GM19467 (cell line): ENCODE measurements at regions not wholly inside any gene's neighbourhood (a gene's known extent, or its start where the extent isn't known, plus 50 kb on each side); places are given as distances from the start of the nearest gene placed in this dataset.

ENCODE experiments used
- ATAC-seq: cut with Tn5 transposase; IDR thresholded peaks from one replicate; pipeline ENCODE4 v1.9.1; 2021; ENCODE audit warnings: mild to moderate bottlenecking, moderate library complexity; ENCODE audit not compliant: unreplicated experiment

DNA sequence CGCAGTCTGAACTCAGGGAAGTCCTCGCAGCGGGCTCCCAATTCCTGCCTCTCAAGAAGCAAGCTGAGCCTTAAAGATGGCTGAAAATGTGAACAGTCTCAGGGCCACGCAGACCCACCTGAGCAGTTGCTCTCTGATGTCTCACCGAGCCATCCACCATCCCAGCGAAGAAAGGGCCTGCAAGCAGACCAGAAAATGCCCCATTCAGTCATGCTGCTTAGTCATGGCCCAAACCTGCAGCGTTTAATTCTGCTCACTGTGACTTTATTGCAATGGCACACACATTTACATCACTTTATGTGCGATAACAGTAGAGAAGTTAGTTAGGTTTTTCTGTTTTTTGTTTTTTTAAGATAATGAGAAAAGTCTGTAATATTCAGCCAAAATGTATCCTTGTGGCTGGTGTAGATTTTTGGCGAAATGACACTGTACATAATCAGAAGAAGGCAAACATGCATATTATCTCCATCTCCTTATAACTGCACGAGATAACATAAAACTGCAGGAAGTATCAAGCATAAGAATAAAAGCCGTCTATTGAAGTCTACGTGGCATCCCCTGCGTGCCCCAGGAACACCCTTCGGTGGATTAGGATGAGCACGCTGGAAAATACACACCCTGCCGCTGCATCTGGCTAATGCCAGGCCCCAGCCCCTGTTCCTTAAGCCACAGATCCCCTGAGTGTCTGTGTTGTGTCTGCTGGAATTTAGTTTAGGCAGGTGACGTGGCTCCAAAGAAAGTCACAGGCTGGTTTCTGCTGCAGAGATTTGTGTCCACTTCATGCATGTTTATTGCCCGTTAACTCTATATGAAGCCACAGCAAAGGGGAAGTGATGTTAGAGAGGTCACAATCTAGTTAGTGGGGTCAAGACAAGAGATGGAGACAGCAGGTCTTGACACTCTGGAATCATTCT is 119.8 kb upstream of the IRF2BP2 start:
- no peak for ATAC-seq

DNA sequence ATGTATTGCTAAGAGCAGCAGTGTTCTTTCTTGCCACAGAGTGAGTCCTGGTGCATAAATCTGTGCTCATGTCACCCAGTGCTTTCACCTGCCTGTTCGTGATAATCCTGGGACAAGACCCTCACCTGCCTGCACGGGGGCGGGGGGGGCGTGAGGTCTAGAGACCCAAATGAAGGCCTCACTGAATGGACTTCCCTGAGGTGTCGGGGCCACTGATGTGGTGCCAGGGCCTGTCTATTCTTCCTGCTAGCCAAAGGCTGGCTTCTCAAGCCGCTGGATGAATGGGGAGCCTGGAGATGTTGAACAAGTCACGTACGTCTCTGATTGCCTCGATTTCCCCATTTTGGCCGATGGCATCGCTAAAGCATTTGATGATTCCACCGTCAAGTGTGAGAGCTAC is 118.8 kb upstream of the IRF2BP2 start:
- ATAC-seq: no peak

DNA sequence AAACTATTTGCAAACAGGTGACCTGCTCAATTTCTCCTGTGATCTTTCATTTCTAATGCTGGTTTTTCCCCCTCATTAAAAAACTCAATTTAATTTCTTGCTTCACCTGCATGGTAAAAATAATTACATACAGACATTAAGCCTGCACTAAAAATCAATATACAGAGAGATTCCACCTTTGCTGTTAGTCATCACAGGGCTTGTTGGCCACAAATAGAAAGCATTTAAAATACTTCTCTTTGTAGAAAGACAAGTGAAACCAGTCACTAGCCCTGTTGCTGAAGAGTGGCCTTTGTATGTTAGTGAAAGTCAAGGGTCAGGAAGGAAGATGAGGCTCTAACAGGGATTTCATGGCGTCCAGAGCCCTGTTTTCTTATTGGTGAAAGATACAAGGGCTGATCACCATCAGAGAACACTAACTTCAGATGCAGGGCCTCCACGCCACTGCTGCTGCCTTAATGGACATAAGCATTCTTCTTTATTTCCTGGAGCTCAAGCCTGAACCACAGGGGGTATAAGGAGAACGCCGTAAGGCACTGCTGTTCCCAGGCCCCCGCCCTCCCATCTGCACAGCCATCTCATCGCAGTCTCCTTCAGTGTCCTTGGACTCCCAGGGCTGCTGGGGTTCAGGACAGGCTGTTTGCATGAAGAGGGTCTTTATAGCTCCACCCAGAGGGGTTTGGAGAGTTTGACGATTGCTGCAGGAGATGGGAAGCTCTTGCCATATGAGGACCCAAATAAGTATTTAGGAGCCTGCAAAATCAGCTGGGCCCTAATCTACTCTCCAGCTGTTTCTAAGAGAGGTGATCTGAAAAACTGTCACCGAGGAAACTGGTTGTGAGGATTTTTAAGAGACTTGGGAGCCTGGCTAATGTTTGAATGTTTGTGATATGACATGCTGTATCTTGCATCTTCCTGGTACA is 117.3 kb upstream of the IRF2BP2 start:
- no peak for ATAC-seq

DNA sequence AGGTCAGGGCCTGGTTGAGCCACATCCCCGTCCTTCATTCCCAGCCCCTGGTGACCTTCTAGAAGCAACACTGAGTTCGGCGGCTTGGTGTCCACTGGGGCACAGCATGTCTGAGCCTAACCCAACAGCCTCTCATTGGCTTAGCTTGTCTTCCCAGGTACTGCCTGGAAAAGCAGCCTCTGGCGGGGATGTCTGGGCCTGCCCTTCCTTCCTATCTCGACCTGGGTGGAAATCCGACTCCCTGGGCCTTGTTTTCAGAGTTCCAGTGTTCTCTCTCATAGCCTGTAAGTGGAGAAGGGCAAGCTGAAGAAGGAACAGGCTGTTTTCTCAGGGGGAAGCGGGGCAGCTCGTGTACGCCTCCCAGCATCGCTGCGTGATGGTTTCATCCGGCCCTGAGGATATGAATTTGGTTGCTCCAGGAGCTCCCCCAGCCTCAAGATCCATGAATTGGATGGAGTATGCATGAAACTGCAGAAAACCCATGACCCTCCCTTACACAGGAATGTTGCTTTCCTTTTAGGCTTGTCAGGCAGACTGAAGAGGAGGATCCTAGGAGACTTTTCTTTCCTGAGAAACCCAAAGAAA is 116.5 kb upstream of the IRF2BP2 start:
- no peak for ATAC-seq

DNA sequence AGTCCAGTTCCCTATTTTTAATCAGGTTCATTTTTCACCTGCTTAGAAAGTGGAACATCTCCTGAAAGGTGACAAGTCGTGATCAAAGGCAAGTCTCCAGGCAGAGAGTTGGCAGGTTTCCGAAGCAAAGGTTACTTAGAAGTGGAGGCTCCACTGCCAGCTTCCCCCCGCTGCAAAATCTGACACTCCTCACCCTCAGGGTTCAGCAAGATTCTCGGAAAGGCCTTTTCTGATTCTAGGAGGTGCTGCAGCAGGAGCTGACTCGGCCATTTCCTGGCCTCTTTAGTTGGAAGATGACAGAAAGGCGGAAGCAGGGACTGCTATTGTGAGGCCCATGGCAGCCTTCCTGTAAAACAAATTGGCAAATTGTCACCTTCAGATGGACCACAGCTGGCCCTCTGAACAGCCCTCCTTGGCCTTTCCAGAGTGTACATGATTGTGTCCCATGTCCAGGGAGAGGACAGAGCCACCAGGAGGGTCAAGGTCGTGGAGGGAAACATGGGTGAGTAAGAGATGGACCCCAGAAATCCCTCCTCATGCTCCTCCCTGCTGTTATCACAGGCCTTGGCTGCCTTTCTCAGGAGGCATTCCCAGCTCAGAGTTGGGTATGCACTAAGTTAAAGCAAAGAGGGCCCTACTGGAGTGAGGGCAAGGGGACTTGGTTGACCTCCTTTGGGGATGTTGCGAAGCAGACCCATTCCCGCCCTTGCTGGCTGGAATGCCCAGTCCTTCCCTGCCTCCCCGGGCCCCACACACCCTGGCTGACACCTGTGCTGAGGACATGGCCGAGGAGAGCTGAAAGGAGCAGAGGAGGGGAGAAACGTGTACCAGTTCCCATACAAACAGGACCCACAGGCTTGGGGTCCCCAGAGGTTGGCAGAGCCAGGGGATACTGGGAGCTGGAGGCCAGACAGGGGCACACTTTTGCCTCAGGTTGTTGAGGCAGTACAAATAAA is 115.5 kb upstream of the IRF2BP2 start:
- no peak for ATAC-seq

DNA sequence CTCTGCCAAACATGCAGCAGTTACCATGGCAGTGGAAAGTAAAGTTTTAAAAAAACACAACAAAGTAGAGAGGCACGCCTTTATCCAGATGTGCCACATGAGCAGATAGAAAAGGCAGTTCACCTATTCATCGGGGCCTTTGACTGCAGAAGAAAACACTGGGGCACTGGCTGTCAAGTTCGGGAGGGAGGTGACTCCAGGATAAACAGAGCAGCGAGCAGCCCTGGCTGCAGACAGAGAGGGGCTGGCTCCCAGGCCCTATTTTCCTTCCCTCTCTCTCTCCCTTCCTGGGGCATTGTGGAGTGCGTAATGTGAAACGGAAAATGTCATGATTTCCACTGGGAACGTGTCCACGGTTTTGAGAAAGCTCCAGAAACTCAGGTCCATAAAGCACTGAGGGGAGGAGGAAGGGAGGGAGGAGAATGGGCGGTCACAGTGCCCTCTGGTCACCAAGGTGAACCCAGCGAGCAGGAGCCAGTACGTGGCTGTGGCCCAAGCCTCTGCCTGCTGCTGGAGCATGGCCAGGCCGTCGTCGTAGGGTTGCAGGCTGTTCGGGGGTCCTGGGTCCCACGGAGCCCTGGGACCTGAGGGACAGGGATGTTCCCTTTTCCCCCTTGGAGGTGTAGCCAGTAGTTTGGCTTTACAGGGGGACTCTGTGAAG is 114.7 kb upstream of the IRF2BP2 start:
- no peak for ATAC-seq

DNA sequence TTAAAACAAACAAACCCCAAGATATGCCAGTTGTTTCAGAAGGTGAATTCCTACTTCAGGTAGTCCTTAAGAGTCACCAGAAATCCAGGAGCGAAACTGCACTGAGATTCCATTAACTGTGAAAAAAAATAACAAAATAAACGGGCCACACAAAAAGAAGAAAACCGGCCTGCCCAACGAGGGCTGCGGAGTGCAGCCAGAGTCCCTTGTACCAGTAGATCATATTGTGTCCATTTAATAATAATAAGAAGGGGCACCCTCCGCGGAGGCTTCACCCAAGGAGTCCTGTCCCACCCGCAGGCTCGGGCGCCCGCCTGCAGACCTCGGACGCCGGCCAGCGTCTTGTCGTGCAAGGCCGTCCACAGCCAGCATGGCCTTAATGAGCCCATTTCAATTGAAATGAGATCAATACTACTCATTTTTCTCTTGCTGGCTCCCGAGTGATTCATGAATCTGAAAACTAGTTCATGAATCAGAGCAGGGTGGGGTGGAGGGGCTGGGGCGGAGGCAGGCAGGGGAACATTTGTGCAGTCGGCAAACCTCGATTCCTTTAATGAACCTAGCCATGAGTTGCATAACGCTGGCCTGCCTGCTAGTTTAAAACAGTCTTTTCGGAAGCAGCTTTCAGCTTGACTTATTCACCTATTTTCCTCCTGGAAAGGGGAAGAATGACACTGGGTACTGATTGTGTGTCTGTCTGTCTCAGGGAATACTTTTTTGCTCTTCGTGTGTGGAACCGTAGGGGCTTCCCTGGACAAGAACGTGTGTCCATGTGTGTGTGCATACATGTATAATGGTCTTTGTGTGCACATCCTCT is 113.1 kb upstream of the IRF2BP2 start:
- ATAC-seq: no peak

DNA sequence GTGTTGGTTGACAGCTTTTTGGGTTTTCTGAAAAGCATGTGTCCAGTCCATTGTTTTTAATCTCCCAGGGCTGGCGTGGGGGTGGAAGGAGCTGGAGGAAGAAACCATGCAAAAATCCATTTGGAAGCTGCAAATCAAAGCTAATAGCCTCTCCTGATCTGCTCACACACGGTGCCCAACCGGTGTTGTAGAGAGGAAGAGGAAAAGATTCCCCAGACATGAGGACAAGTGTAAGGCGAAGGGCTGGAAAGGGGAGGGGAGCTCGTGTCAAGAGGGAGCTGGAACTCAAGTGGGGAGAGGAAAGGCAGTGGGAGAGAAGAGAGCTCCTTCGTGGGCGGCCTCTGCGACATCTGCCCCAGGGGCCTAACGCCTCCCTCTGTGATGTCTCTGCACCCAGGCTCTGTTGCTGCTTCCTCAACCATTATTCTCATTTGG is 112.3 kb upstream of the IRF2BP2 start:
- no peak for ATAC-seq

DNA sequence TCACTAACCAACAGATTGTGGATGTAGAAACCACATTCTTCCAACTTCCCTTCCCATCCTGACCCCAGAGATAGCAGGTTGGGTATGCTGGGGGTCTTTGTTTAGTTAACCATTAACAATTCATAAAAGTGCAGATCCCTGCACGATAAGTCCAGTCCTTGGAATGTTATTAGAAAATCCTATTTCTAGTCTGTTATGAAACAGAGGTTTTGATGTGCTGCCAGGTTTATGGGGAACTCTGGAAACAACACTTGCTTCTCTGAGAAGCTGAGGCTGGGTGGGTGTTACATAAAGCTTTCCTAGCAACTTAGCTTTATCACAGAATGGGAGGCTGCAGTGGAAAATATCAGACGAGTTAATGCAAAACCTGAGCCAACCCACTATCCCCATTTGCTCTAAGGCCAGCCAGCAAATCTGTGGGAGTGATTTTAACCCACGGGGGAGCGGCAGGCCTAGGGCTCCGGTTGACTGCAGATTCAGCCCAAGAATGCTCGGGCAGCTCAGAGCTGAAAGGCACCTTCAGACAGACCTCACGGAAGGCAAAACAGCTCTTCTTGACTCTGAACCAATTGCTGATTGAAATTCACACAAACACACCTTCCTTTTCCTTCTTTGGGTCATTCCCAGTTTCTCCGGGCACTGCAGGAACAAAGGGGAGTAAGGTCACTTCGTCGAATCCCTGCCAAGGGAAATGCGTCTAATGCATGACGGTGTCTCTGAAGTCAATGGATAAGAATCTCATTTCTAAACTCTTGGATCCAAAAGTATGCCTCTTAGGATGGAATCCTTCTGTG is 111.7 kb upstream of the IRF2BP2 start:
- ATAC-seq: no peak

DNA sequence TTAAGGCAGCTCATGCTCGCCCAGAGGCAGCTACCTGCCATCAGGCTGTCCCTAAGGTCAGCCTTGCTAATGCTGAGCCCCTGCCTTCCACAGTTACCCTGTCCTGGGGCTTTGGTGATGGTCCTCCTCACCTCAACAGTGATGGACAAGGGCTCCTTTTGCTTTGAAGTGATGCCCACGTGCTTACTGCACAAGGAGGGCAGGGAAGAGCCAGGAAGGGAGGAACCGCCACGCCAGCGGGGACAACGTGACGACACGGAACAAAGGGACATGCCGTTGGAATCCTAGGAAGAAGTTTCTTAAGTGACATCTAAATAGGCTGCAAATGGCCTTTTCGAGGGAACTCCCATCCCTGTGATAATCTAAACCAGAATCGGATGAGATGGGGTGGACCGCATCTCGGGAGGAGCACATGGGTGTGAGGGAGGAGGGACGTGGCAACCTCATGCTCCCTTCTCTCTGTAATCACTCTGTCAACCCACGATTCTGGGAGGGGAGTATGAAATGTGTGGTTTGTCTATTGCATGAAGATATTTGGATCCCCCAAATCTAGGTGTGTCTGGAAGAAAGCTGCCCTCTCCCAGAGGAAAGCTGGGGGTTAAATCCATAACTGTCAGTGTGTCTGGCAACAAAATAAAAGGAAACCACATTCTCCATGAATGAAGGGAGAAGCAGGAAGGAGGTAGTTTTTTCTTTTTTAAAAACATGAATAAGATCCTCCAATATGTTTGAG is 110.9 kb upstream of the IRF2BP2 start:
- ATAC-seq: no peak

DNA sequence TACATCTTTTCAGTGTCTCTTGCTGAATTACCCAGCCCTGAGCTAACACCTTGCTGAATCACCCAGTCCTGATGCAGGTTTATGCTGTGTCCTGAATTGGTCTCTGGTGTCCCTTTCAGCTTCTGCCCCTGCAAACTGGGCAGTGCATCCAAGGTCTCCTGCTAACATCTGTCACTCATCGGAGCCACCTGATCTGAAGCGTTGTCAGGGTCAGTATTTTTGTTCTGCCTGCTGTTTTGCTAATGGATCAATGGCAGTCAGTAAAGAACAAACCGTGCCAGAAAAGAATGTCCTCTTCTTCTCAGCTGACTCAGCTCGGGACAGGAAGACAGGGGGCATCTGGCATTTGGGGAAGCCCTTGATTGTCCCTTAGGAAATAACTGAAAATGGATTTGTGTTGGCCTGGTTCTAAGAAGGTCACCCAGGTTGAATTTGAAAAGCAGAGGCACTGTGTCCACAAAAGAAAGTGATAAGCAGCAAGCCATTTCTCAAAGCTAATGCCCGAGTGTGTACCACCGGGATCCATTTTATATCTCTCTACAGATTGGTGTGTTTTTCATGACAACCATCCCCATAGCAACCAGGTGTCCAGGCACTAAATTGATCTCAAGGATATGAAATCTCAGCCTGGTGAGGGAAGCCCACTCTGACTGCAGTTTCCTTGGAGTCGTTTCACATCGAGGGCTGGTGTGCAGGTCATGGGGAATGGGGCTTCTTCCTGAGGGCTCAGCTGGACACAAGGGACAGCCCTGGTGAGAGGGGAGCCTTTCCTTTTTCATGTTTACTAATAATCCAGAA is 109.7 kb upstream of the IRF2BP2 start:
- ATAC-seq: no peak

DNA sequence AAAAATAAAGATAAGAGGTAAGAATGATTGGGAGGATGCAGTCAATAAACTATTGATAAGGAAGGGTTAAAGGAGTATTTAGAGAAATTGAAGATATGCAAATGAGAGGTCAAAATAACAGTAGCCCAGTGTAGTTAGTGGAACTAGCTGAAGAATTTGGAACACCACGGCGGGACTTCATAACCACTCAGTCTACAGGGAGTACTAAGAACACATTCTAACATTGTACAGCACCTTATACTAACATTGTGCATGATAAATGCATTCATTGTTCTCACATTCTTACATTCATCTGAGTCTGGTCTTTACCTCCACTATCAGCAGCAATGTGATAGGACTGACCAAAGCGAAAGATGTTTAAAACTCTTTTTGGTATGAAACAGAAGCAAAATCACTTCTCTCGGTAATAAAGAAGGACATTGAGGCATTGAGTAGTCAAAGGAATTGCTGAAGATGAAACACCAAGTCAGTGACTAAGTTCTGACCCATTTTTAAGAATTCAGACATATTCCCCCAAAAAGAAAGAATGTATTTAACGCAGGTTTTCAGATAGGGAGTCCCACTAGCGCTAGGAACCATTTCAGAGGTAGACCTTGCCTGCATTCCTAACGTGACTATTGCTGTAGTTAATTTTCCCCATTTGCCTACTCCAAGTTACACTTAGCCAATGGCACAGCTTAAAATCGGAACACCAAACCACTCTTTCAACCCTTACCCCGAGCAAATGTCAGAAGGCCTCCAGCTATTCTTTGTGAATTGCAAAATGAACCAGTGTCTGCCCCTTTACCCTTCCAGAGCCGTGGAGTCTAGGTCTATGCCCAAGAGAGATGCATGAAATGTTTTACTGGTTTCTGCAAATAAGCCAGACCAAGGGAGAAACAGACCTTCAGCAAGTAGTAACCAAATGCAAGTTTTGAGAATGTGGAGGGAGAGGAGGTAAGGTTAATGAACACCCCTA is 108.8 kb upstream of the IRF2BP2 start:
- ATAC-seq: no peak

DNA sequence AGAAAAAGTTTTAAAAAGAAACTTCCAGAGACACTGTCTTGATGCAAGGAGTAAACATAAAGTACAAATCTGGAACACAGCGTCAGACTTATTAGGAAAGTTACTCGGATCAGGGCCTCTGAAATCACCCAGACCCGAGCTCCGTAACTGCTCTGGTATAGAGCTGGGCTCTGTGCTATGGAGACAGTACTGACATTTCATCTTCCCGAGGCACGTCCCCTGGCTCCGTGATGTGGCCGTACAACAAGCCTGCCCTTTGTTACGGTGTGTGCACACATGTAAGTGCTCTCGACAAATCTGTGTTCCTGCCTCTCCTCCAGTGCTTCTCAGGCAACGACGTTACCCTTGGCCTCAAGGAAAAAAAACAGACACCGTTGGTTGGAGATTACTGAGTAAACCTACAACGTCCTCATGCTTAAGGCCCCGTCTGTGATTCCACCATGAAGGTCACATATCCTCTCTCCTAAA is 107.0 kb upstream of the IRF2BP2 start:
- ATAC-seq: no peak

DNA sequence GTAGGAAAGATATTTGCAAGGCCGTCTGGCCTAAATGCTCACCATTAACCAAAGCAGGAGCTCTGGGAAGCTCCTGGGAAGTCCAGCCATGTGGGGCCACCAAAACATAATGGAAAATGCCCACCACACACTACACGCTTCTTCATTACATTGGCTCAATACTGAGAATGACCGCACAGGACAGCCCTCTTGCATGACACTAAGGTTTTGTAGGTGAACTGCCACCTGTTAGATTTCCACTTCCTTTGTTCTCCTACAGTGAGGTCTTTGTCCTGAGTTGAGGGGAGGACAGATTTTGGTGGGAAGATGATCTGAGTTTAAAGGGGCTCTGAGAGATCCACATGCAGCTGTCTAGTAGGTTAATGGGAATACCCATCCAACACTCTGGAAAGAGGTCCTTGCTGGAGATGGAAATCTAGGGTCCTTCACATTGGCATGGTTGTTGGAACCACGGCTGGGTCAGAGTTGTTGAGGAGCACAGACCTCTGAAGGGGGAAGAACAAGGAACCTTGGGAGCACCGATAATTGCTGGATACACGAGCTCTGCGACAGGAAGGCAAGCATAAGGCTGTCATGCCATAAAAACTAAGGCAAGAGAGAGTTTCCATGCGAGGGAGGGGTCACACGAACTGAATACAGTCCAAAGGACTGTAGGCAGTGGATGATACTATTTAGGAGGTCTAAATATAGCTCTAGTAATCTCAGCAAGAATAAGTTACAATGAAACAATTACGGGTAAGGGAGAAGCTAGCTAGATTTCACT is 105.5 kb upstream of the IRF2BP2 start:
- no peak for ATAC-seq

DNA sequence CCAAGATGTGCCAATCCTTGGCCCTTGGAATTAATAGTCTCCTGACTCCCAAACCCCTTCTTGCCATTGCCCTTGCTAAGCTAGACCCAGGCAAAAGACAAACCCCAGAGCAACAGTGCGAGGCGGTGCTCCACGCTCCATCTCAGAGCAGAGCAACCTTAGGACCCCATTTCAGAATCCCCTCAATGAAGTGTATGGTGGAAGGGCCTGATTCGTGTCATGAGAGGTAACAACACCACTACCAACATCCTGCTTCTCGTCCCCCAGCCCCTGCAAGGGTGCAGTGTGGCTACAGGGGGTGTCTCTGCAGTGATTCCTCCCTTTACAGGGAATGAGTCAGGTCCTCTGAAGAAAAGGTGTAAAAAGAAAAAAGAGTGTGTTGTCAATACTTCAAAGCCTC is 103.9 kb upstream of the IRF2BP2 start:
- ATAC-seq: no peak
